NCI-H2196 treated with DMSO at 0.1 percent for 48 hours (cell line): ENCODE measurements at regions not wholly inside any gene's neighbourhood (a gene's known extent, or its start where the extent isn't known, plus 50 kb on each side); places are given as distances from the start of the nearest gene placed in this dataset.
"Not testable (repeated sequence)": the region's sequence is repeated elsewhere in the genome, so short reads cannot be mapped to it uniquely, and the experiment has no call there.

Source experiments
- DNase-seq: peaks from one replicate; lab custom pipeline; 2025; ENCODE audit not compliant: unreplicated experiment; lab: John Stamatoyannopoulos, UW

DNA sequence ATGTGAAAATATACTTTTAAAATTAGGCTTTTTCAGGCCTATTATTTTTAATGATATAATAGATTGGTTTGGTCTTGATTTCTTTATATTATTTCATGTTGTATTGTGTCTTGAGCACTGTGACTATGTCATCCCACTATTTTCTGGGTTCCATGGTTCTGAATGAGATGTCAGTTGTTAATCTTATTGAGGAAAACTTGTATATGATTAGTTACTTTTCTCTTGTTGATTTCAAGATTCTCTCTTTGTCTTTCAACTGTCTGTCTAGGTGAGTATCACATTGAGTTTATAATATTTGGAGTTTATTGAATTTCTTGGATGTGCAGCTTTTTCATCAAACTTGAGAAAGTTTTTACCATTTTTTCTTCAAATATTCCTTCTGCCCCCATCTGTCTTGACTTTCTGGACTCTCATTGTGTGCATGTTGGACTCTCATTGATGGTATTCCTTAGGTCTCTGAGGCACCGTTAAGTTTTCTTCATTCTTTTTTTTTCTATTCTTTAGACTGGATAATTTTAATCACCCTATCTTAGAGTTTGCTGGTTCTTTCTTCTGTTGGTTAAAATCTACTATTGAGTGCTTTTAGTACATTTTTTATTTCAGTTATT lies 175.8 kb downstream of the TMEM167A start:
- DNase-seq, result no peak

DNA sequence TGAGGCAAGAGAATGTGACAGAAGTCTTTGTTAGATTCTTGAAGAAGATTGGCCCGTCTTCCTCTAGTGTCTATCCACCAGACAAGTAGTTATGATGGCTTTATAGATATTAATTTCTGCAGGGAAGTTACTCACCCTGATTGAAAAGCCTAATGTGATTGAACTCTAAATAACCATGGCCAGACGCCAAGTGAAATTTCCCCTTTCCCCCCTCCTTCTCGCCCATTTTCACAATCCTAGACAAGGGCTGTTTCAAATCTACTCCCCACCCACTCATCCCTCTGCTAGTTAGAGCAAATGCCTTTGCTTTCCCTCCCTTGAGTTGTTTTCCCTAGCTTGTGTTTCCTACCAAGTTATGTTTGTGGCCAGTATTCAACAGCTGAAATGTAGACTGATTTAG lies 182.5 kb downstream of the TMEM167A start:
- DNase-seq, result no peak

DNA sequence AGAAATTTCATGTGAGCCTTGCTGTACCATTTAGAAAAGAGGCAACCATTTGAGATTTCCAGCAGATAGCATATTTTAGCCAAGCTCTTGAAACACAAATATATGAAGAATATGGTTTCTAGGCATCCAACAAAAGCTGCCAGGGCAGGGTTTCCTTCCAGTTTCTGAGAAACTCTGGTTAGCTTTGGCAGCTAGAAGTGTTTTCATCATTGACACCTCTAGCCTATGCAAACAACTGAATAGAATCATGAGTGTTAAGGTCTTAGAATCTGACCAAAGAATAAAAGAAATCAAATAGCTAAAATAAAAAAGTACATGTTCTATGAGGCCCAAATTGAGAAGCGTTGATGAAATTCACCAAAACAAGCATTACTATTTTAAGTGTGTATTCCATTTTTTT lies 188.1 kb downstream of the TMEM167A start:
- no peak for DNase-seq

DNA sequence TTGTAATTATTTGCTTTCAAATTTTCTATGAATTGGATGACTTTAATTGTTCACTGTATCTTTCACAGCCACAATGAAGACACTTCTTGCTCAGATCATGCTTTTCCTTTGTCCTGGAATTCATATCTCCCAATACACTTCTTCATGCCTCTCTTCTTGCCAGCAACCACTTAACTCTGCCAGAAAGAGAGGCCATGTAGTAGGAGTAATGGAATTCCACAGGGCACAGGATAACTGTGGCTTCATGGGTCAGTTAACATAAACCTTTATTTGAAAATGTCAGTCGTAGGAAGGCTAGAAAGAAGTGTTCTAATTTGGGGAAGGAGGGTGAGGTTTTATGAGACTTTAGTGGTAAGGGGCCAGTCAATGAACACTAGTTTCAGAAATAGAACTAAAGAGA lies 190.3 kb downstream of the TMEM167A start:
- DNase-seq, result no peak

DNA sequence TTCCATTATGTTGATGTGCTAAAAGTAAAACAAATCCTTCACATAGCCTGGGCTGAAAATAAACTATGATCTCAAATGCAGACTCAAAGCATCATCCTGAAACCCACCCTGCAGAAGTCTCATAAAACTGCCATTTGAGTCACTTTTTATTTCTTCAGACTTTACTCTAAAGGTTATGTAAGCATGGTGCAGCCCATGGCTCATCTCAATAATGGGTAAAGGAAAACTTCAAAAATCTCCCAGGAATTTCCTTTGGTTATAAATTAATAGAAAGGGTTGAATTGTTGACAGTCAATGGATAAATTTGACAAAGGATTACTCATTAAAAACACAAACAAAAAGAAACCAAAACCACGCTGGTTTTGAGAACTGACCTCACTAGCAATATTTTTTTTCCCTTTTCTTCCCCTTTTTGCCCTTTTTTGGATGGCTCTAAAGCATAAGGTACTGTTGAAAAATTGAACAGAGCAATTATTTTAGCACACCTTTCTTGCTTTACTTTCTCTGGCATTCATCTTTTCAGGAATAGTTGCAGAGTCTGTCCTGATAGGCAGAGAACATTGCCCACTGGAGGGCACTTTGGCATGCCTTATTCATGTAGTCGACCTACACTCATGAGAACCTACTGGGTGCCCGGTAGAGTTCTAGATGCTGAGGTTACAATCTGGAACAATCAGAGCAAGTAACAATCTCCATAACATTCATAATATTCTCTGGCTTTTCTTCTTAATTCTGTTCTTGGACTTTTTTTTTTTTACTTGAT lies 191.4 kb downstream of the TMEM167A start:
- DNase-seq, result no peak

DNA sequence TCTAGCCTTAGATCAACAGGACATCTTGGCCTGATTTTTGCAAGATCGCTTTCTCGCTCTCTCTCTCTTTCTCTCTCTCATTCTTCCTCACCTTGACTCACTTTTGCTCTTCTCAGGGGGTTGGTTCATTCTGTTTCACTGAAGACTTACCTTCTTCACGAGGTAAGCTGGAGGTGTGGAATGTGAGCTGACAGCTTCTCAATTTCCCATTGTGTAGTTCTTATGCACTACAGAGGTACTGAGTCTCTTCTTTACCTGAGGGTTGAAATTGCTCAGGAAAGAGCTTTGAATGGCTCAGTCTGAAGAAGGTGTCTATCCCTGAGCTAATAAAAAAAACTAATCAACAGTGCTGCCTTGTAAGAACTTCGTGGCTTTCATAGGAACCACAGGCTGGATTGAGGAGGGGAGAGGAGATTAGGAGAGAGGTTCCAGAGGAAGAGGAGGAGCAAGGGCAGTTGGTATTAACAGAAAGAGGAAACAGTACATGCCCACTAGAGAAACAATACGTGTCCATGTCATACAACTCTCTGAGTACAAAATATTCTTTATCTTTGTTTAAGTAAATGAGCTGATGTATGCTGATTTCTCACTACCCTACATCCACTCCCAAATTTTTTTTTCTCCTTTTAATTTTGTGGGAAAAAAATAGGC lies 192.2 kb downstream of the TMEM167A start:
- DNase-seq, result no peak

DNA sequence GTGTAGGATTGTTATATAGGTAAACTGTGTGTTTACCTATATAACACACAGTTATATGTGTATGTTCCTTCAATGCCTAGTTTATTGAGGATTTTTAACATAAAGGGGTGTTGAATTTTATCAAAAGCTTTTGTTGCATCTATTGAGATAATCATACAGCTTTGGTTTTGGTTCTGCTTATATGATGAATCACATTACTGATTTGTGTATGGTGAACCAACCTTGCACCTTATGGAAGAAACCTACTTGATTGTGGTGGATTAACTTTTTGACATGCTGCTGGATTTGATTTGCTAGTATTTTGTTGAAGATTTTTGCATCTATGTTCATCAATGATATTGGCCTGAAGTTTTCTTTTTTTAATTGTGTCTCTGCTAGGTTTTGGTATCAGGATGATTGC lies 194.9 kb downstream of the TMEM167A start:
- no peak for DNase-seq

DNA sequence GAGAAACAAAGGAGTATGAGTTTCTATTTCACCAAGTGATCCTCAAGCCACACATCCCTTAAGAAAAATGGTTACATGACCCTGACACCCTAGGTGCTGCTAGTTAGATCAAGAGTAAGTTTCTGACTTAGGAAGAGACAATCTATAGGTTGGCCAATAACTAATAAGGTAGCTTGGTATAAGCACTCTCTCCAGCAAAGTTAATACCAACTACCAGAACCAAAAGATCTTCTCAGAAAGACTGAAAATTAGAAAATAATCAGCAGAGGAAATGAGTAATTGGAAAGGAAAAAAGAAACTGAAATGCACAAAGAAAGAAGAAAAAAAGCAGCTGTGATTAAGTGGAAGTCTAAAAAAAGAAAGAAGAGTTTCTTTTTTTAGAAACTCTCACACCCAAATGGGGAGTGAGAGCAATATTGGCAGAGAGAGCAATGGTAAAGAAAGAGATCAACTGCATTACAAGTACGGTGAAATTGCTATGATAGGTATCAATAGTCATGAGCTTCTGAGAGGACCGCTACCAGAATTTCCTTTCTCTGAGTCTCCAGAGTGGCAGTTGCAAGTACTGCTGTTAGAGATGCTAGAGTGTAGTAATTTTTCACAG lies 195.5 kb downstream of the TMEM167A start:
- DNase-seq, result no peak

DNA sequence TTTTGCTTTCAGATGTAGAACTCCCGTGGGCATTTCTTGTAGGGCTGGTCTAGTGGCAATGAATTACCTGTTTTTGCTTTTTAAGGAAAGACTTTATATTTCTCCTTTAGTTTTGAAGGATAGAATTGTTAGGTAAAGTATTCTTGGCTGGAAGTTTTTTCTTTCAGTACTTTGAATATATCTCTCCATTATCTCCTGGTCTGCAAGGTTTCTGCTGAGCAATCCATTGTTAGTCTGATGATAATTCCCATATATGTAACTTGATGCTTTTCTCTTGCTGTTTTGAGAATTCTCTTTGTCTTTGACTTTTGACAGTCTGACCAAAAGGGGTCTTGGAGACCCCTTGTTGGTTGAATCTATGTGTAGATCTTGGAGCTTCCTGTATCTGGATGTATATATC lies 198.1 kb downstream of the TMEM167A start:
- no peak for DNase-seq

DNA sequence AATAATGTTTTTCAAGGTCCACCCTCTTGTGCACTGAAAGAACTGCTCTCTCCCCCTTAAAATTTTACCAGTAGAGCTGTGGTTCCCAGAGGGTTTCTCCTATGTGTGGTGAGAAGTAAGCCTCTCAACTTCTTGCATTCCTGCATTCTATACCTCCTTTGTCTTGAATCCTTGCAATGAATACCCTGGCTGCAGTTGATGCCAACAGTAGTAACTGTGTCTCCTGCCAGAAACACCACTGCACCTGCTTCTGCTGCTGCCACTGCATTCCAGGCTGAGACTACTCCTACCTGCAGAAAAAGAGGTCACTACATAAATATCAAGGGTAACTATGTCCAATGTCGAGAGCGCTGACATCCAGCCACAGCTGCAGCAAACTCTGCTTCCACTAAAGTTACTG lies 203.7 kb downstream of the TMEM167A start:
- no peak for DNase-seq

DNA sequence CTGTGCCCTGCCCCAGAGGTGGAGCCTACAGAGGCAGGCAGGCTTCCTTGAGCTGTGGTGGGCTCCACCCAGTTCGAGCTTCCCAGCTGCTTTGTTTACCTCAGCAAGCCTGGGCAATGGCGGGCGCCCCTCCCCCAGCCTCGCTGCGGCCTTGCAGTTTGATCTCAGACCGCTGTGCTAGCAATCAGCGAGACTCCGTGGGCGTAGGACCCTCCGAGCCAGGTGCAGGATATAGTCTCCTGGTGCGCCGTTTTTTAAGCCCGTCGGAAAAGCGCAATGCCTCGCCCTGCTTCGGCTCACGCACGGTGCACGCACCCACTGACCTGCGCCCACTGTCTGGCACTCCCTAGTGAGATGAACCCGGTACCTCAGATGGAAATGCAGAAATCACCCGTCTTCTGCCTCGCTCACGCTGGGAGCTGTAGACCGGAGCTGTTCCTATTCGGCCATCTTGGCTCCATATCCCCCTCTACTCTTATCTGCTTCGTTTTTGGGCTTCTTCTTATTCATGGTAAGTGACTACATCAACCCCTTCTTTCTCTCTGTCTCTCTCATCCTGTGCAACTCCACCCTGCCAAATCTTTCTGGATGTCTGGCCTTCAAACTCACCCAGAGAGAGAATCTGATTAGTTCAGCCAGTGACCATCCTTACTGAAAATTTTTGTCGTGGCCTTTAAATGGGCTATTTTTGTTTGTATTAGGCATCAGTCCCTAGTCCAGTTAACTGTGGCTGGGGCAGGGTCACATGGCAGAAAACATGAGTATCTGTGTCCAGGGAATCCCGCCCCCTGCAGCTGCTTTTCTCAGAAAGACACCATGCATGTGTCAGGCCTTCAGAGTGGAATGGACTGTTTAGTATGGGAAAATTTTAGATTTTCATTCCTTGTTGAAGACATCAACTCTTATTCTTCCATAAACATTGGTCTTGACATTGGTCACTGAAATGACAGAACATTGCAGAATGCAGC lies 204.6 kb downstream of the TMEM167A start:
- not testable (repeated sequence) for DNase-seq

DNA sequence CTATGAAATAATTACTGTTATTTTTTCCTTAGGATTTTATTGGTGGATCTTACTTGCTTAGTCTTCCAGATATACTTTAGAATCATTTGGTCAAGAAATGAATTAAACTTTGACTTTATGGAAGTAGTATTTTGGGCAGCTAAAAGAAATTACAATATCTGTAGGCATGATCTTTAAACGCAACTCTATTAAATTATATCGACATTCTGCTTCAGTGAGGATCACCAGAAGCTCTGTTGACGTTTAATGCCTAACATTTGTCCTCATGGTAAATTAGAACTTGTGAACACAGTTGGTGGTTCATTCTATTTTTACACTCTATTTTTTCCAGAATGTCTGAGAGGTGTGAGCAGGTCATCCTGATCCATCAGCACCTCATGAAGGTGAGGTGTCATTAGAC lies 211.6 kb downstream of the TMEM167A start:
- DNase-seq, result no peak

DNA sequence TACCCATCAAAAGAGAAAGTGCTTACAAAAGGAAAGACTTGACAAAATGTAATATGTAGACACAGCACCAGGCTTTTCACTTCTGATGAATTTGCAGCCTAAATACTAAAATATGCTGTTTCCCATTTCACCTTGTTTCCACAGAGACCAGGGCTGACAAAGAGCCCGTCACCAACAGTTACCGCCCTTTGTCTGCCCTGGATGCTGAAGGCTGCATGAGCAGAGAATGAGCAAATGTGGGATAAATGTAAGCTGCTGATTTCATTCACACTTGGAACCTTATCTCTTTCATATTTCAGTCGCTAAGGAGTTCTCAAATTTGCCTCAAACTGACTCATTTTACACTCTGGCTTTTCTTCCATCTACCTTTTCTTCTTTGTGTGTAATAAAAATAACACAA lies 213.9 kb downstream of the TMEM167A start:
- DNase-seq, result no peak

DNA sequence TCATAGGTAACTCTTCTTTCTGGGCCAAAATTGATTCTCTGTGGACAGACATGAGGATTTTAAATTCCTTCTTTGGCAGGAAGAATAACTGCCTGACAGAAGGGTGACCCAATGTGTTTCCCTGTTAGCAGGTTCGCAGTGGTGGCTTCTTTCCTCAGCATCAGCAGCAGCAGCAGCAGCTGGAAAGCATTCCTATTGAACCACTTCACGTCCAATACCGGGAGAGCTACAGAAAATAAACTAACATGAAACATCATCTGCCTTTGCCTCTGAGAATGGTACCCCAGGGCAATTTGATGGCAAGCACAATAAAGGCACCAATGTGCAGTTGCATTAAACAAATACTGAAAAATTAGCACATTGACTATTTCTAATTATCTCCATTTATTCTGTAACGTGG lies 214.5 kb downstream of the TMEM167A start:
- DNase-seq, result no peak

DNA sequence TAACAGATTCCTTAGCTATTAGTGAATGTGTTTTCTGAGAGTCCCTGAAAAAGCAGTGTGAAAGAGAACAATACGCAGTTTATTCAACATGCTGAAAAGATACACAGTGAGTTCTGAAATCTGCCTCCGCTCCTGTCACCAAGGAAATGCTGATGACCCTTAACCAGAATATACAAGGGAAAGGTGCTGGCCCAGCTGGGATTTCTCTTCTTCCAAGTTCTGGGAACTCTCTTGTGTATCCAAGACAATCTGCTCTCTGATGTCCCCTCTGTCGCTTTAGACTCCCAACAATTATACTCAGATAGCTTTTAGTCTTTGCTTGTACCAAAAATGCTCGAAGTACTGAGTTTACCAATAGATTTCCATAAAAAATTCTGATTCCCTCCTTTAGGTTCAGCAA lies 214.9 kb downstream of the TMEM167A start:
- no peak for DNase-seq

DNA sequence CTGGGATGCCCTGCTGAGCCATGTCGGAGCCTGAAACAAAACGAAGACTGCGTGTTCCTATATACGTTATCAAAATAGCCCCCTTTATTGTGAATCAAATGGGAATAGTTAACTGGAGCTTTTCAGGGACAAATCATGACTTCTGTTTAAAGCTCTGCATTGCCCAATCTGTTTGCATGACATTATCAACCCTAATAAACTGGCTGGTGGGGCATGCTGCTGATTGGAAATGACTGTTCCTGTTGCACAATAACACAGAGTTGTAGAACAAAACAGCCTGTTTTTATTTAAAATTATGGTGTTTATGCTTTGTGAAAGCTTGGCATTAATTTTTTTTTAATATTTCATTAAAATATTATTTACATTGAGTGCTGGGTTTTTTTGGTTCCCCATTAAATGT lies 215.5 kb downstream of the TMEM167A start:
- no peak for DNase-seq

DNA sequence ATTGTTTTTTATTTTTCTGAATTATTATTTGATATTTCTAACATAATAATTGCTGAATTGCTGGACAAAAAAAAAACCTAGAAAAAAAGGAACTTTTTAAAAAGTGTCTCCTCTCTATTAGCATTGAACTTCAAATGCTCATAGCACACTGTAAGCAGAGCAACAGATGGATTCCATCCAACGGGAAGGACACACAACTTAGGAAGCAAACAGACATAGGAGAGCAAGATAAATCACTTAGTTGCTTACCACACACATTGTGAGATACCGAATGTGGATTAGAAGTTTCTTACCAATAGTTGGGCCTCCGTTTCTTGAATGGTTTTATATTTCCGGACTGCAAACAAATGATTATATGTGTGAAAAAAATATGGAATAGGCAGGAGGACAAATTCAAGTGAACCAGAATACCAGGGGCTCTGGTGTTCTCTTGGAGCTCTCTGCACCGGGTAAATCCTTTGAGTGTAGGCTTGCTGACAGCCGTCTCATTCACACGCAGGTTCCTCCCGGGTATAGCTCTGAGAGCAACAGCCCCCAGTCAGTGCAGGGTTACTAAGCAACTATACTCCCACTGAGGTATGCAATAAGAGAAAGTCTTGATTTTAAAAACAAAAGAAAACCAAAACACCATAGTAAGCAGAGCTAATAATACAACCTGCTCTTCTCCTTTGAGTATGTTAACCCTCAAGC lies 217.6 kb downstream of the TMEM167A start:
- no peak for DNase-seq

DNA sequence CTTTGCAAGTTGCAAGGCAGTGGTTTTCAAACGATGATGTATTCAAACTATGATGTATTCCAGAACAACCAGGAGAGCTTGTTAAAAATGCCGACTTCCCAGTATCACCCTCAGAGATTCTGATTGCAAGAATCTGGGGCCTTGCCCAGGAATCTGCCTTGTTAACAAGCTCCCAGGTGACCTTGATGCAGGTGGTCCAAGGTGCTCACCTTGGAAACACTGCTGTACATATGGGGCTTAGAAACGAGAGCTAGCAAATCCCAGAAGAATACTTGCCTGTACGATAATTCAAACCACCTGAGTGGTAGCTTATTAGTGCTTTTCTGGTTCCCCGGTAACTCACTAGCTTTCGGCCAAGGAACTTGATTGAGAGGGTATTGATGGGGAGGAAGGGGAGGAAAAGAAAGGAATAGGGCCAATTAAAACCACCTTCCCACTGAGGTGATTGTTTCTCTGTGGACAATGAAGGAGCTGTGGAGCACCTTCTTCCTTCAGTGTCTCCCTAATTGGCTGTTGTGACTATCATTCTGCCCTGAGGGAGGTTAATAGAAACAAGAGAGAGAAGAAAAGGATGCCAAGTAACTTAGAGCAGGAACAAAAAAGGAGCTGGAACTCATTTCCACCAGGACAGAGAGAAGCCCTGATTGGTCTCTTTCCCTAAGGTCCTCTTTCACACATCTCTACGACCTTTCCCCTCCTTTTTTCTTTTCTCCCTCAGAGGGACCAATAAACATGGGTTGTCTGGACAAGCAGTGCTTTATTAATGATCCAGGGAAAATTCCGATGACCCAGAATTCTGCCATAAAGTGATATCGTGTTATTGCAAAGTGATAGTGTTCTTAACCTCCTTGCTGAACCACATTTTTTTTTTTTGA lies 218.8 kb downstream of the TMEM167A start:
- DNase-seq, result no peak

DNA sequence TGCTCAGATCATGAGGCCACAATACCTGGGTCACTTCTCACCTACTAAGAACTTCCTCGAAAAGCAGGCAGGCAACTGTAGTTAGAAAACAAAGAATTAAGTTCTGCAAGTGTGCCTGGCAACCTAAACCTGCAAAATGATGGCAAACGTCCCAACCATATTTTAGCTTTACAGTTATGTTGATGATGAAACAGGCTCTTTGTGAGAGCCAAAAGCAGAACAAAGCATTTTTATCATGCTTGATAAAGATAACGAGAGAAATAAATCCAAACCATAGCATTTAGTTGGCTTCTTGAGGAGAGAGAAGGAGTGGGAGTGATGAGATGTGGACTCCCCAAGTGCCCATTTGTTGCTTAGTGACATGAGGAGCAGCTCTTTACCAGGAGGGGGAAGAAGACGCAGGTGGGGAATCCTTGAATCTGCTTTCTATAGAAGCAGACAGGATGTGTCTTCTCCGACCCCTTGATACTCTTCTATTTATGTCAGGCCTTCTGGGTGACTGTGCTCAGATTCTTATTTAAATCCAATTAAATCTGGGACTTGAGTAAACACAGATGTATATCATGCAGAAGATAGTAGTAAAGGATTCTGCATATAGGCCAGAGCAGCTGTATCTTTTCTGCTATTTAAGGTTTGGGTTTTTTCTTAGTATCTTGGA lies 221.2 kb downstream of the TMEM167A start:
- no peak for DNase-seq
